NOMO-1 treated with DMSO at 0.1 percent for 48 hours (cell line): ENCODE measurements at regions not wholly inside any gene's neighbourhood (a gene's known extent, or its start where the extent isn't known, plus 50 kb on each side); places are given as distances from the start of the nearest gene placed in this dataset.
A peak's percentile ranks its signal among the peaks of the same experiment; 100 is the strongest.

Experiments
- DNase-seq: peaks from one replicate; lab custom pipeline; 2025; ENCODE audit not compliant: unreplicated experiment; lab: John Stamatoyannopoulos, UW

GRCh38 chr2:145481334-145481922 lies 961.5 kb upstream of the ZEB2 start:
- no peak for DNase-seq

- no peak for DNase-seq
Observed at GRCh38 chr2:145464866-145465265, 944.9 kb upstream of the ZEB2 start.

GRCh38 chr2:145460112-145460511 lies 940.2 kb upstream of the ZEB2 start:
- no peak for DNase-seq

GRCh38 chr2:145431181-145431951 lies 911.4 kb upstream of the ZEB2 start:
- no peak for DNase-seq

GRCh38 chr2:145423809-145424208 lies 903.9 kb upstream of the ZEB2 start:
- no peak for DNase-seq

GRCh38 chr2:145422576-145422975 lies 902.7 kb upstream of the ZEB2 start:
- no peak for DNase-seq

GRCh38 chr2:145421841-145422240 lies 901.9 kb upstream of the ZEB2 start:
- DNase-seq: no peak

GRCh38 chr2:145416640-145417039 lies 896.7 kb upstream of the ZEB2 start:
- no peak for DNase-seq

GRCh38 chr2:145415151-145415550 lies 895.2 kb upstream of the ZEB2 start:
- no peak for DNase-seq

GRCh38 chr2:145413261-145414030 lies 893.5 kb upstream of the ZEB2 start:
- peak; percentile 6 for DNase-seq

- DNase-seq: no peak
Observed at GRCh38 chr2:145412155-145412554, 892.2 kb upstream of the ZEB2 start.

- DNase-seq: peak; percentile 93
Observed at GRCh38 chr2:145411493-145411892, 891.6 kb upstream of the ZEB2 start.

- DNase-seq: no peak
Observed at GRCh38 chr2:145410086-145410485, 890.2 kb upstream of the ZEB2 start.

- DNase-seq: no peak
Observed at GRCh38 chr2:145408980-145409379, 889.1 kb upstream of the ZEB2 start.

- no peak for DNase-seq
Observed at GRCh38 chr2:145404690-145405089, 884.8 kb upstream of the ZEB2 start.

GRCh38 chr2:145402706-145403277 lies 882.9 kb upstream of the ZEB2 start:
- no peak for DNase-seq

GRCh38 chr2:145399131-145399530 lies 879.2 kb upstream of the ZEB2 start:
- DNase-seq: no peak

GRCh38 chr2:145394181-145394580 lies 874.3 kb upstream of the ZEB2 start:
- no peak for DNase-seq

- DNase-seq: no peak
Observed at GRCh38 chr2:145386973-145387372, 867.1 kb upstream of the ZEB2 start.

- no peak for DNase-seq
Observed at GRCh38 chr2:145383961-145384360, 864.0 kb upstream of the ZEB2 start.

GRCh38 chr2:145380436-145381017 lies 860.6 kb upstream of the ZEB2 start:
- DNase-seq: no peak
